Cerebellar cortex (tissue), 1 donor: ENCODE measurements at regions not wholly inside any gene's neighbourhood (a gene's known extent, or its start where the extent isn't known, plus 50 kb on each side); places are given as distances from the start of the nearest gene placed in this dataset.
"Not testable (repeated sequence)": the region's sequence is repeated elsewhere in the genome, so short reads cannot be mapped to it uniquely, and the experiment has no call there.

Source experiments
- DNase-seq: peaks from one replicate; pipeline ENCODE4 v3.0.0-alpha.2; 2015; ENCODE audit warnings: low spot score

DNA sequence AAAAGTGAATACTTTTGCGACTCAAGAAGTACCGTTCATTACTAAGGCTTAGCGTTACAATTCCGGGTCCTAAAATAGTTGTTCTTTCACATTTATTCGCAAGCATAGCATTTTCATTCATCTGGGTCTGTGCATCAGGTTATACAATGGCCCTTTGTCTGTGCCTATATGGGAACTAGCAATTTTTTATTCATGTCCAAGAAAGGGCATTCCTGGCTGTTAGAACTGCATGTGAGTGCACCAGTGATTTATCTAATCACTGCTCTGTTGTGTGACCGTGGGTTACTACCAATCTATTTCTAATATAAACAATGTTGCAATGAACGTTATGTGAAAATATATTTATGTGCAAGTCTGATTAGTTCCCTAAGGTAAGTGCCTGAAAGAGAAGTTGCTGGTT is 63.8 kb downstream of the SPANXA1 start:
- DNase-seq, result not testable (repeated sequence)

DNA sequence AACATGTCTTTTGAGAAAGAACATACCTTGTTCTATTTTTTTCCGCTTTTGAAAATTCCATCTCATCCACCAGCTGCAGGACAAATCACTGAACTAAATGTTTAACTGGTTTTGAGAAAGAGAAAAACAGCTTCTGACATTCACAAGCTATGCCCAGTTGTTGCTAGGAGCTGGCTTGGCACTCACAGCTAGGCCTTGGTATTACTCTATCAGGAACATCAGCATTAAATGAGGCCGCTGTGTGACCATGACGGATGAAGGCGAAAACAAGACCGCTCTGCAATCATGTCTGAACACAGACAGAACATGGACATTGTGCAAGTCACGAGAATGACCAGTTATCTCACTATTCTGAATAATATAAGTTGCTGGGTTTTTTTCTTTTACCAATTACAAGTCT is 108.8 kb downstream of the SPANXA1 start:
- not testable (repeated sequence) for DNase-seq

DNA sequence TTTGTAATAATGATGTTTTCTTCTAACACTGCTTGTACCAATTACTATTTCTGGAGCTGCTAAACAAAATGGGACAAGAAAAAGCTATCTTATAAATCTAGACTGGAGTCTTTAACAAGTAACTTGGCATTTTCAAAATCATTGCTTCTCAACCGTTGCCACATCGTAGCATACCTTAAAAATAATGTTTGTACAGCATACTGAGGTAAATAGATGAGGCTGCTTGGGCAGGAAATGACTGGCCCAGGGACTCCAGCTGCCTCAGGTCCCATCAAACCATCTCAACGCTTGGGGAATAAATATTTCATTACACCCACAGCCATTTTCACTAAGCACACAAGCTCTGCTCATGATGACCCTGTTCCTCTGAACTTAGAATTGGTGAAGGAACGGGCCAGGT is 115.1 kb downstream of the SPANXA1 start:
- no peak for DNase-seq

DNA sequence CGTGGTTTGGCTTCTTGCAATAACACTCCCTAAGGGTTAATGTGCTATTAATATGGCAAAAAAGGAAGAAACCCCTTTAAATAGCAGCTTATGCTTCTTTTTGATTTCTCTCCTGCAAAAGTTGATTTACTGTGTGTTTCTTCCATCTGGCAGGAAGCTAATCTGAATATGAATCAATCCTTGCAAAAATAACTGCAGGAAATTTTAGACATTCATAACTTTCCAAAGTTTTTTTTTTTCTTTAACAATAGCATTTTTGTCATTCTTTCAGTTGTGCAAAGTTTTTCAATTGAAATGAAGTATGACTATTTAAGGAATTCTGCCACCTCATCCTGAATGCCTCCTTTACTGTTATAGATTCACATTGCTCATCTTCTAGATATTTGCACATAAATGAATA is 115.6 kb downstream of the SPANXA1 start:
- no peak for DNase-seq

DNA sequence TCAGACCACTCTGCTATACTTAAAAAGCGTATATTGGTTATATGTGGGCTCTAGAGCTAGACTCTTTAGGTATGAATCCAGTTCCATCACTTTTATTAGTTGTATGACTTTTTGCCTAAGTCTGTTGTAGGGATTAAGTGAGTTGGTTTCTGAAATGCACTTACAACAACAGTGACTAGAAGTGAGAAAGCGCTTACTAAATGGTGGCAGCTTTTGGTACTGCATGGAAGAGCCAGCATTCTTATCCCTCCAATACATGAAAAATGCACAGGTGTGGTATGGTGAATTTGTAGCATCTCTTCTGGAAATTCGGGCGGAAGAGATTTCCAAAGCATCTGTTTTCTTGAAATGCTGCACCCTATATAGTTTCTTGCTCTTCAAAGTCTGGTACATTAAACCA is 117.1 kb downstream of the SPANXA1 start:
- DNase-seq, result no peak

DNA sequence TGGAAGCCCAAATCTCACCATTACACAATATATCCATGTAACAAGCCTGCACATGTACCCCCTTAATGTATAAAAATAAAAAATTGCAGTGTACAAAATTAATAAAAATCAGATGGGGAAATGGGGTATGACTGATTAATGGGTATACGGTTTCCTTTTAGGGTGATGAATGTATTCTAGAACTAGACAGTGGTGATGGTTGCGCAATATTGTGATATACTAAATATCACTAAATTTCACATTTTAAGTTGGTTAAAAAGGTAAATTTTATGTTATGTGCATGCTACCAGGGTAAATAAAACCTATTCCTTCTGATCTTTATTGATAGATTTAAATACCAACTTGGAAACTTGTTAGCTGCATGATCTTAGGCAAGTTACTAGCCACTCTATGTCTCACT is 129.4 kb downstream of the SPANXA1 start:
- no peak for DNase-seq

DNA sequence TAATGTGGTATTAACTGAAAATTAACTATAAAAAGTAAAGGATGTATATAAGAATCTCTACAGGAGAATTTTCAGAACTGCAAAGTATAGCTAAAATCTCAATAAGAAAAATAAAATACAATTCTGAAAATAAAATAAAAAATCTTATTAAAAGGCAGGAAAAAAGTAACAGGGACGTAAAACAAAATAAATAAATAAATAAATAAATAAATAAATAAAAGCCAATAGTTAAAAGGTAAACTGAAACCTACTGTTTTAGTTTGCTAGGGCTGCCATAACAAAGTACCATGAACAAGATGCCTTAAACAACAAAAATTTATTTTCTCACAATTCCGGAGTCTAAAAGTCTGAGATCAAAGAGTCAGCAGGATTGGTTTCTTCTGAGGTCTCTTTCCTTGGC is 140.6 kb downstream of the SPANXA1 start:
- no peak for DNase-seq

DNA sequence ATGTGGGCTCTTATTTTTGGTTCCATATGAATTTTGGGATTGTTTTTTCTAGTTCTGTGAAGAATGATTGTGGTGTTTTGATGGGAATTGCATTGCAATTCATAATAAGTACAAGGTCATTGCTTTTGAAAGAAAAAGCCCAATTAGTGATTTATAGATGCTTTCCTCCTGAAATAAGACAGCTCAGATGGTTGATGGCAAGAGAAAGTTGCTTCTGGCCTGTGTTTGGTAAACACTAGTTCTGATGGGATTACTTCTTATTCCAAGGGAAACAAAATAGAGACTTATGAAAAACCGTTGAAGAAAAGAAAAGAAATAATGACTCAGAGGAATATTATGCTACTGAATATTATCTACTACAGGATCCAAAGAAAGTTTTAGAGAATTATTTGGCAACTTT is 144.9 kb downstream of the SPANXA1 start:
- DNase-seq, result no peak

DNA sequence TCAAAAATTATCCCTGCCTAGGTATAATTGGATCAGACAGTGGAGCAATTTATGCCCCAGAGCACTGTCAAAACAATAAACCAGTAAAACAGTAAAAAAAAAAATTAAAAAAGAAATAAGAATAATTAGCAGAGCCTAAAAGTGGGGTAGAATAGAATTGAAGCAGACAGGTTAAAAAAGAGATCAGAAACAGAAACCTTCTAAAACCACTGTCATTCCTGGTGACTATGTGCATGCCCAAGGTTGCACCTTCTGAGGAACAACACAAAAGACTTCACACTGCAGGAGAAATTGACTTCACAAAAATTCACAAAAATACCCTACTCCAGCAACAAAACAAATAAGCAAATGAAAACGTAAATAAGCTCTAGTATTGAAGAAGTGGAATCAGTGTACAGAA is 168.6 kb downstream of the SPANXA1 start:
- no peak for DNase-seq

DNA sequence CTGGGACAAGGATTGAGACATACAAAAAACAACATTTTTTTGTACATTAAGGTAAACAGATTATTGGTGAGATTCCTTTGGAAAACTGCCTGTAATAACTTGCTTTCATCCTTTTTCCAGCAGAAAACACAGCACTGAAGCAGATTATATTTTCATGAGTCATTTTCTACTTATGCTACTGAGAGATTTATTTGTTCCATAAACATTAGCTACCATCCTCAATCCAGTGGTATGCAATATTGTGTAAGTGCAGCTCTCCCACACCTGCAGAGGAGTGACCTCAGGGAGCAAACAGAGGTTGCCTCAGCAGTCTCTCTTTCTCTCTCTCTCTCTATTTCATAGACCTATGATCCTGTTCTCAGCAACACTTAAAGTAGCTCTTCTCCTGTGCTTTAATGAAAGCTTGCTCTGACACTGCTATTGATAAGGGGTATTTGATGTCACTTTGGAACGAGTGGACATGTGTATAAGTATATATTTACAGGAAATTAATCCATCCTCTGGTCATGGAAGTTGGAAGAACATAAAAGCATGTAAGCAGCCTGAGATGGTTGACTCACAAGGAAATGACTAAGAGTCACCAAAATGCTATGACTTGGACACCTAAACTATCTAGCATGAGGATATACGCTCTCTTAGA is 163.7 kb upstream of the SPANXC start:
- DNase-seq, result no peak

DNA sequence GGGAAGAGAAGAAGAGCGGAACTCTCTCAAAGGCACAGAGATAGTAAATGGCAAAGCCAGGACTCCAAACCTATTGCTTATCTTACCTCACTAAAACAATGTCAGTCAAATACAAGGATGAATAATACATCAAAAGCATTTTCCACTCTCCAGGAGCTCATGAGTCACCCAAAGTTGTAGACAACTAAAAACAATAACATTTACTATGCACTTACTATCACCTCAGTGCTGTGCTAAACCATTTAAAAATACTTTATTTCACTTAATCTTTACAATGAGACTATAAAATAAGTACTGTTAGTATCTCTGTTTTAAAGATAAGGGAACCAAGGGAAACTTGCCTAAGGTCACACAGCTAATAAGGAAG is 163.2 kb upstream of the SPANXC start:
- no peak for DNase-seq

DNA sequence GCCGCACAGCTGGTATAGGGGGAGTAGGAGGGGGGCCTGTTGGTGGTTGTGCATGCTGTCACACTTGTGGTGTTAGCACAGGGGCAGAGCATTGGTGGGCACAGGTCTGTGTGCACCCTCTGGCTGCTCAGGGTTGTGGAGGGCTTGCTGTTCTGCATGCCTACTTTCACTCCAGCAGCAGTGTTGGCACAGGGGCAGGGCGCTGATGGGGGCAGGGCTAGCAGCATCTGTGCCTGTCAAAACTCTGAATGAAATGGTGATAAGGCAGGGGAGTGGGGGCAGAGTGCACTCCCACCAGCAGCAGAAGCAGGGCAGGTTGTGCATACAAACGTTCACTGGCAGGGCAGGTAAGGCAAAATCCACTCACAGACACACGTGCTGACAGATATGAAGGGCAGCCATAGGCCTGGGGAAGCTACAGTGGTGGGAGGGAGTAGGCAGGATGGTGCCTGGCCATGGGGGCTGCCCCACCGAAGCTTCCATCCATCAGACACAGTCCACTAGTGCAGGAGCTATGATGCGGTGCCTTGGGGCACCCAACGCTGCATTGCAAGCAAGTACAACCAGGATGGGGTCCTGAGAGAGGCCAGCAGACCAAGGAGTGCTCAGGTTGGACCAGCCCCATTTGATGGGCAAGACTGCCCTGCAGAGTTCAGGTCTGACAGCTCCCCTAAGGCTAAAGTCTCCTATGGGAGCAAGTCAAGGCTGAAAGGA is 160.7 kb upstream of the SPANXC start:
- no peak for DNase-seq

DNA sequence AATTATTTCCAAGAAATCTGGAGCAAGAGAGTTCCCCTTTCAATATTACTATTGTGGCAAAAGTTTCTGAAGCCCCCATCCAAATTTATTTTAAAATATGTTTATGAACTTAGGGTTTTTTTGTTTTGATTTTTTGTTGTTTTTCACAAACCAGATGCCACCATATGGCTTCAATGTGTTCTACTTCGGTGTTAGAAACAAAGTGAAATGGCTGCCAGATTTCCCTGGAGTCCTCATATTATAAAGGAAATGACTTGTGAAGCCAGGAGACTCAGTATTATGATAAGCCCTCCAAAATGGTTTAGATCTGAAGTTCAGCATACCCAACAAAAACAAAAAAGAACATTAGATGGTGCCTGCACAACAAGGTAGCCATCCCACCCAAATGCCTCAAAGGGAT is 154.2 kb upstream of the SPANXC start:
- DNase-seq, result no peak

DNA sequence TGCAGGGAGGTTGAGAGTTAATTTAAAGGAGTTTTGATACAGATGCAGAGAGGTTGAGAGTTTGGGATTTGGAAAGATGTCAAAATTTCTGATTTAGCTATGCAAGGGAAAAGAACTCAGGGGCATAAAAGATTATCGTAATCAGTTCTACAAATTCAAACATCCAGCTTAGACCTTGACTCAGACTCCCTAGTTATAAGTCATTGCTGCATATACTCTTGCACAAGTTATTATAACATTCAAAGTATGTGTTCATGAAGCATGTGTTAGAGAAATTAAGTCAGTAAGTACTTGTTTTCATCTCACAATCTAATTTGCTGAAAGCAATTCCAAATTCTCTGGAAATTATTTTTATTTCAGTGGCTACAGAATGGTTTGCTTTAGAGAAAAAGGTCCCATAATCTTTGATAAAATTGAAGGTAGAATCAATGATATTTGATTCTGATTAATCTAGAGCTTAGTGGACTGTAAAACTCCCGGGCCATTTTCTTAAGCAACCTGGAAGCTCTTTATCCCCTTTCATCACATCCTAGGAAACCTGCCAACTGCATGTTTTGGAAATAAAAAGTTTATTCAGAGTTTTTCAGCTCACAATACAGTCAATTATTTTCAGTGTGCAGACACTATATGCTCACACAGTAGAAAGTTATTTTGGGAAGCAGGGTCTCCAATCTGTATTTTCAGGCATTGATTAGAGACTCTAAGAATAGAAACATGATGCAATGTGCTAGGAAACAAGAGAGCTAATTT is 132.9 kb upstream of the SPANXC start:
- DNase-seq, result no peak

DNA sequence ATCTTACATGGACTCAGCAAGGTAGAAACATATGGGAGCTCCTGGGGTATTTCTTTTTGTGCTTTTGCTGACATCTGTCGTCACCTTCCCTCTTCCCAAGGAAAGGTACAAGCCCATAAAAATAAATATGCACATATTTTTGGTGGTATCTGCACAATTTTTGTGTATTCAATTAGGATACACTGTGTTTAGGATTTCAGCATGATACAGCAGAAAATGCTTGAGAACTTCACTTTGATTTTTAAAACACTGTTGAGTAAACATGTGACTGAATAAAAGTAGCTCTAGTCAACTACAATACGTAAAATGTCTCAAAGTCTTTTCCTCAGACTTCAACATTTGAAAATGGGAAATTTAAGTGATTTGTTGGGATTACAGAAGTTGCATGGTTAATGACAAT is 99.4 kb upstream of the SPANXC start:
- DNase-seq, result peak; percentile 0

DNA sequence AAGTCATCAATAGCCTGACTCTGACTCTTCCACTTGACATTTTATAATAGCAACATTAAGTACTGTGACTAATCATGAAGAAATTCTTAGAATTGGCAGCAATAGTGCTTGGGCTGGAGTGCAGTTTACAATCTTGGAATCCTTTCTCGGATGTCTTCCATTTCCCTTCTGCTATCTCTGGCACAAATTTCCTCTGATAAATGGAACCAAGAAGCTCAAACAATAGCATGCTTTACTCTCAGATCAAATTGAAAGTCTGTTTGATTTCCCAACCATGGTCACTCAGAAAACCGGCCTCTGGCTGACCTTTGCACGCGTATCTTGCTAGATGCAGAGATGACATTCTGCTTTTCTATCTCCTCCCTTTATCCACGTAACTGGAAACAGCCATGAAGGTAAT is 99.0 kb upstream of the SPANXC start:
- peak; percentile 24 for DNase-seq

DNA sequence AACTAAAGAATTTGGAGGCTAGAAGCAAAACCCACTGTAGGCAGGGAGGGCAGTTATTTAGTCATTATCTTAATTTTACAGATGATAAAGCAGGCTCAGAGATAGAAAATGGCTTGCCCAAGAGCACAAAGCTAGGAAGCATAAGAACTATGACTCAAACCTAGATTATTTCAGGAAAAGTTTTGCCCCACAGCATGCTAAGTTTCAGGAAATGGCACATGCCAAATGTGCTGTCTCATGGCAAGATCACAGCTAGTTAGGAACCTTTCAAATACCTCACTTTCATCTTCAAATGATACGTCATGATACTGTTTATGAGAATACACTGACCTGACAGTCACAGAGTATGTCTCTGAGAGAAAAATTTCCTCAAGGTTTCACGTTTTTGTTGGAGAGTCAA is 78.5 kb upstream of the SPANXC start:
- no peak for DNase-seq

DNA sequence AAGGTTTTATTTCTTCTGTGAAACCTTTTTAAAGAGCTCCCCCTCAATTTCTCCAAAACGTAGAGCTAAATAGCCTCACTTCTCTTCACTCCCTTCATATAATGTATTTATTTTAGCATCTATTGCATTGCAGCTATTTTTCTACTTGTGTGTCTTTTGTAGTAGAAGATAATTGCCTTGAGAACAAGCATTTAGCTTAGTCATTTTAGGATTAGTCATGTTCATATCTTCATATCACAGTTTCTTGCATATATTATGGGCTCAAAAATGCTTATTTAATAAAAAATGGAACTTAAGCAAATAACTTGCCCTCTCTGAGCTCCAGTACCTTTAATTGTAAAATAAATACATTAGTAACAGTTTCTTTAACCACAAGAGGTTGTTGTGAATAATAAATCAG is 72.1 kb upstream of the SPANXC start:
- no peak for DNase-seq

DNA sequence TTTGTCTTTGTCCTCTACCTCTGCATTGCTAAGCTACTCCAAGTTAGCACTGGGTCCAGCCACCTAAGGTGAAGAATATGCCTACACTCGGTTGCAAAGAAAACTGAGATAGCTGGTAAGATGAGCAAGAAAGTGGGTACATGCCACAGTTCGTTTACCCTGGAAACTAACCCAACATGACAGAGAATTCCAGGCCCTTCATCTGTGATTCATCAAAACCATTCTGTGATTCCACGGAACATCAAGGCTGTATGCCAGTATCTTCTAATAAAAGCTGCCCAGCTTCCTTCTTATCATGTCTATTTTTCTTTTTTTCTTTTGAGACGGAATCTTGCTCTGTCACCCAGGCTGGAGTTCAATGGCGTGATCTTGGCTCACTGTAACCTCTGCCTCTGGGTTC is 58.7 kb upstream of the SPANXC start:
- DNase-seq, result no peak
